ENCODE measurements at regions not wholly inside any gene's neighbourhood (a gene's known extent, or its start where the extent isn't known, plus 50 kb on each side); places are given as distances from the start of the nearest gene placed in this dataset.

- H3K56ac ChIP-seq (replicated peaks; ENCODE audit: insufficient read length, low read depth, low read length): no peak overlapping the region
- no peak overlapping the region for H2BK5ac ChIP-seq (ENCODE audit: low read depth, low read length)
- no peaks in the 10 kb centered on the region for H3K27me3 ChIP-seq (replicated peaks in 1 of 4; ENCODE audit: control insufficient read depth in 3 of 4, extremely low read depth in 1 of 4, insufficient read depth in 3 of 4, low read length in 3 of 4)
- no peak overlapping the region for H2BK15ac ChIP-seq (ENCODE audit: low read length)
- no peak overlapping the region for H2BK12ac ChIP-seq (ENCODE audit: low read depth, low read length)
- DNase-seq (ENCODE audit: low read depth in 1 of 2, low spot score in 2 of 2): no peak
- H2AFZ ChIP-seq (ENCODE audit: low read length): no peak overlapping the region
- no peak overlapping the region for H3K4me2 ChIP-seq (ENCODE audit: insufficient read depth in 1 of 2, low read depth in 2 of 2, low read length in 2 of 2)
- no peak overlapping the region for H4K8ac ChIP-seq (ENCODE audit: extremely low read depth, insufficient read depth, low read length)
- H4K5ac ChIP-seq (ENCODE audit: insufficient read length, low read depth, low read length): no peak overlapping the region
- CTCF ChIA-PET (ENCODE audit: partially characterized antibody): no interaction called here
- H3K36me3 ChIP-seq (ENCODE audit: control insufficient read depth in 2 of 4, insufficient read depth in 4 of 4, low read length in 3 of 4): no peaks in the 10 kb centered on the region
- H3K4ac ChIP-seq (replicated peaks; ENCODE audit: insufficient read length, low read depth, low read length): no peak overlapping the region
- H3K18ac ChIP-seq (ENCODE audit: extremely low read depth, low read length): no peak overlapping the region
- no peaks in the 10 kb centered on the region for H3K9me3 ChIP-seq (ENCODE audit: insufficient read depth in 2 of 2, low read depth in 1 of 2, low read length in 1 of 2)
- no peak overlapping the region; the same call in 1 of the 2 replicates for H3K27ac ChIP-seq (ENCODE audit: low read depth, low read length)
- POLR2A ChIA-PET (ENCODE audit: partially characterized antibody): no interaction called here
- H3K79me2 ChIP-seq (ENCODE audit: control insufficient read depth in 1 of 2, insufficient read depth in 2 of 2, low read length in 2 of 2): no peaks in the 10 kb centered on the region
- no peak overlapping the region for H2AK5ac ChIP-seq (ENCODE audit: low read depth, low read length)
- H3K79me1 ChIP-seq (ENCODE audit: low read depth, low read length): no peaks in the 10 kb centered on the region
- no peaks in the 10 kb centered on the region for H4K20me1 ChIP-seq (replicated peaks in 1 of 2; ENCODE audit: control insufficient read depth in 1 of 2, insufficient read depth in 2 of 2, low read length in 2 of 2)
- no peak overlapping the region for H2BK20ac ChIP-seq (ENCODE audit: low read length)
- 97% methylated on average over 4 of the region's 4 CpGs; no CpG with 5 or more reads in 1 of the 2 experiments for WGBS, 2 experiments (ENCODE audit: extremely low coverage in 1 of 2, insufficient coverage in 1 of 2, insufficient read length in 1 of 2, insufficient replicate concordance in 2 of 2, low coverage in 1 of 2, low lambda C conversion rate in 2 of 2, missing lambda C conversion rate in 1 of 2)
- no peak for TF ChIP-seq KDM4A (IDR thresholded peaks at IDR 0.05; ENCODE audit: low read depth, low read length, severe bottlenecking)
- no peaks in the 10 kb centered on the region for H3K23me2 ChIP-seq (ENCODE audit: low read depth, low read length)
- no peak overlapping the region for H3K4me3 ChIP-seq (ENCODE audit: extremely low read depth in 1 of 4, insufficient read depth in 2 of 4, low read depth in 3 of 4, low read length in 4 of 4)
- no peak overlapping the region for H2BK120ac ChIP-seq (replicated peaks; ENCODE audit: low read depth, low read length)
- H3K9ac ChIP-seq (replicated peaks in 1 of 4; ENCODE audit: extremely low read depth in 1 of 4, low read depth in 3 of 4, low read length in 3 of 4): no peak overlapping the region
- peaks cover 0 to 2% (median 0%) of the 10 kb centered on the region in 4 experiments; a peak in 1 of 7 replicates for H3K4me1 ChIP-seq (replicated peaks in 1 of 4; ENCODE audit: control insufficient read depth in 3 of 4, insufficient read depth in 4 of 4, low read length in 3 of 4)
- FAIRE-seq: no peak
- H3K14ac ChIP-seq (ENCODE audit: insufficient read length): no peak overlapping the region
- no peak overlapping the region for H4K91ac ChIP-seq (replicated peaks; ENCODE audit: insufficient read length, low read length)
- no peak overlapping the region for H3K23ac ChIP-seq (ENCODE audit: insufficient read length)
Observed at GRCh38 chr9:8229226-8229625, 429.6 kb upstream of the DMAC1 start.
